GM06990 (cell line): ENCODE measurements at regions not wholly inside any gene's neighbourhood (a gene's known extent, or its start where the extent isn't known, plus 50 kb on each side); places are given as distances from the start of the nearest gene placed in this dataset.

Source experiments
- DNase-seq: peaks from one replicate; pipeline ENCODE4 v3.0.0-alpha.2; 2011; ENCODE audit not compliant: insufficient read length; ENCODE audit errors: extremely low read depth
- H3K27me3 ChIP-seq: replicated peaks from 2 replicates; pipeline ENCODE4 v1.6.0; 2011; ENCODE audit warnings: low read length; ENCODE audit not compliant: control insufficient read depth, insufficient read depth
- H3K36me3 ChIP-seq: 2 replicates; pipeline ENCODE4 v1.5.1; 2011; ENCODE audit warnings: low read length; ENCODE audit not compliant: control insufficient read depth, insufficient read depth
- H3K4me3 ChIP-seq: replicated peaks from 2 replicates; pipeline ENCODE4 v1.5.1; 2011; ENCODE audit warnings: low read depth, mild to moderate bottlenecking, control low read depth, low read length
- CTCF ChIP-seq: IDR thresholded peaks from 2 replicates; pipeline ENCODE4 v1.5.1; 2011; ENCODE audit warnings: low read length, control low read depth, mild to moderate bottlenecking, inconsistent platforms; ENCODE audit not compliant: insufficient read depth, poor library complexity, severe bottlenecking

GRCh38 chr9:107933516-107933915 lies 443.9 kb upstream of the KLF4 start:
- DNase-seq, result no peak
- Histone ChIP-seq H3K4me3 (no peak overlapping the region), H3K27me3 (no peaks in the 10 kb centered on the region), H3K36me3 (no peaks in the 10 kb centered on the region)
- no peak for TF ChIP-seq CTCF

GRCh38 chr9:107933097-107933496 lies 443.5 kb upstream of the KLF4 start:
- Histone ChIP-seq H3K36me3 (no peaks in the 10 kb centered on the region), H3K4me3 (no peak overlapping the region), H3K27me3 (no peaks in the 10 kb centered on the region)
- DNase-seq, result no peak
- TF ChIP-seq CTCF, result no peak

GRCh38 chr9:107932601-107933000 lies 443.0 kb upstream of the KLF4 start:
- TF ChIP-seq CTCF, result no peak

GRCh38 chr9:107932046-107932445 lies 442.5 kb upstream of the KLF4 start:
- no peak for DNase-seq
- no peak for TF ChIP-seq CTCF
- no peak overlapping the region for H3K4me3 ChIP-seq

More at GRCh38 chr9:107932601-107933000, 443.0 kb upstream of the KLF4 start:
- no peak overlapping the region for H3K4me3 ChIP-seq
- no peaks in the 10 kb centered on the region for H3K36me3 ChIP-seq
- H3K27me3 ChIP-seq, result no peaks in the 10 kb centered on the region
- no peak for DNase-seq

GRCh38 chr9:107931071-107931715 lies 441.6 kb upstream of the KLF4 start:
- H3K4me3 ChIP-seq, result no peak overlapping the region
- TF ChIP-seq CTCF, result no peak
- no peak for DNase-seq
- H3K27me3 ChIP-seq, result no peaks in the 10 kb centered on the region
- H3K36me3 ChIP-seq, result no peaks in the 10 kb centered on the region

More at GRCh38 chr9:107932046-107932445, 442.5 kb upstream of the KLF4 start:
- Histone ChIP-seq H3K36me3 (no peaks in the 10 kb centered on the region), H3K27me3 (no peaks in the 10 kb centered on the region)

GRCh38 chr9:107929443-107929842 lies 439.9 kb upstream of the KLF4 start:
- H3K4me3 ChIP-seq, result no peak overlapping the region
- DNase-seq, result no peak
- TF ChIP-seq CTCF, result no peak

More at GRCh38 chr9:107929443-107929842, 439.9 kb upstream of the KLF4 start:
- Histone ChIP-seq H3K27me3 (no peaks in the 10 kb centered on the region), H3K36me3 (no peaks in the 10 kb centered on the region)
